ENCODE measurements at regions not wholly inside any gene's neighbourhood (a gene's known extent, or its start where the extent isn't known, plus 50 kb on each side); places are given as distances from the start of the nearest gene placed in this dataset.

DNA sequence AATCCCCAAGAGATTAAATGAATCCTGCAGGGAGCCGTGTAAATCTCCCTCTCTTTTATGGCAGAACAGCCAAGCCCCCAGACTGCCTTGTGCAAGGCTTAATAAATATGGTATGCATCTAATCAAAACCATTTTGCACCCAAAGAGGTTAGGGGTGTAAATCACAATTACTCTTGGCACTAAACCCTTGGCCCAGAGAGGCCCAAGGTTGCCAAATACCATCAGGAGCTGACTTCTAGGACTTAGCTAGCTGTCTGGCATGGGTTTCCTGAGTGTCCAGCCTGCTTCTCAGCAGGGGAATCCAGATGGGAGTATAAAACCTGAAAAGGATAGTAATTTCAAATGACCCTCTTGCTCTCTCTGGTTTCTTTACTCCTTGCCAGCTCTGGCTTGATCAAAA, 610.4 kb downstream of the MED13L start:
- no peaks in the 10 kb centered on the region for H3K27me3 Mint-ChIP-seq

DNA sequence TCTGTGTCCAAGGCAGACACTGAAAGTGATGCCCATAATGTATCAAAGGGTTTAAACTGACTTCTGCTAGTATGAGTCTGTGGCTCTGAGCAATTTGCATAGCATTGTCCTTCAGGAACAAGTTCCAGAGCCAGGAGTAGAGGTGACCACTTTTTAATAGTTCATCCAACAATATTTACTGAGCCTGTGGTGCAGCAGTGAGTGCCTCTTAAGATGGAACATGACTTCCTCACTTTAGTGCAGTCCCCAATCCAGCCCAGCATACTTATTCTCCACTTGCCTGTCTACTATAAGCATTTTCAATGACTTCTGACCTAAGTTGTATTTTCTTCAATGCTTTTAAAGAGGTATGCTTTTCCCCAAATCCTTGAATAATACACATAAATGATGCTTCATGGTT, 611.3 kb downstream of the MED13L start:
- H3K9me3 Mint-ChIP-seq: peaks cover 0 to 5% (median 2%) of the 10 kb centered on the region in 7 donors
- ATAC-seq (ENCODE audit: low read depth in 2 of 2): no peak
- Histone ChIP-seq H3K9me3 (ENCODE audit: control insufficient read depth in 2 of 2, low read length in 2 of 2) (no peaks in the 10 kb centered on the region), H3K27me3 (ENCODE audit: control insufficient read depth, insufficient read depth, low read length) (no peaks in the 10 kb centered on the region), H3K4me3 (ENCODE audit: low read depth, low read length) (no peak overlapping the region), H3K36me3 (ENCODE audit: control insufficient read depth, insufficient read depth, low read length) (no peaks in the 10 kb centered on the region), H3K4me1 (ENCODE audit: control insufficient read depth, insufficient read depth, low read length, poor library complexity, severe bottlenecking) (no peaks in the 10 kb centered on the region), H3K27ac (ENCODE audit: insufficient read depth, low read length, poor library complexity, severe bottlenecking) (no peak overlapping the region)
- no peaks in the 10 kb centered on the region for H3K4me1 Mint-ChIP-seq
- no peaks in the 10 kb centered on the region for H3K27me3 Mint-ChIP-seq
- H3K4me3 Mint-ChIP-seq: no peak overlapping the region
- DNase-seq: no peak
- H3K27ac Mint-ChIP-seq: no peak overlapping the region
- no peaks in the 10 kb centered on the region for H3K36me3 Mint-ChIP-seq

More for the DNA sequence above, 610.4 kb downstream of the MED13L start:
- no peaks in the 10 kb centered on the region for H3K9me3 ChIP-seq (ENCODE audit: control insufficient read depth in 2 of 2, low read length in 2 of 2)
- Mint-ChIP-seq H3K36me3 (no peaks in the 10 kb centered on the region), H3K4me3 (no peak overlapping the region), H3K4me1 (no peaks in the 10 kb centered on the region), H3K27ac (no peak overlapping the region), H3K9me3 (peaks cover 0 to 8% (median 2%) of the 10 kb centered on the region in 7 donors)
- H3K27me3 ChIP-seq (ENCODE audit: control insufficient read depth, insufficient read depth, low read length): no peaks in the 10 kb centered on the region
- no peak overlapping the region for H3K4me3 ChIP-seq (ENCODE audit: low read depth, low read length)
- H3K4me1 ChIP-seq (ENCODE audit: control insufficient read depth, insufficient read depth, low read length, poor library complexity, severe bottlenecking): no peaks in the 10 kb centered on the region
- ATAC-seq (ENCODE audit: low read depth in 2 of 2): no peak
- no peak overlapping the region for H3K27ac ChIP-seq (ENCODE audit: insufficient read depth, low read length, poor library complexity, severe bottlenecking)
- DNase-seq: no peak
- H3K36me3 ChIP-seq (ENCODE audit: control insufficient read depth, insufficient read depth, low read length): no peaks in the 10 kb centered on the region

DNA sequence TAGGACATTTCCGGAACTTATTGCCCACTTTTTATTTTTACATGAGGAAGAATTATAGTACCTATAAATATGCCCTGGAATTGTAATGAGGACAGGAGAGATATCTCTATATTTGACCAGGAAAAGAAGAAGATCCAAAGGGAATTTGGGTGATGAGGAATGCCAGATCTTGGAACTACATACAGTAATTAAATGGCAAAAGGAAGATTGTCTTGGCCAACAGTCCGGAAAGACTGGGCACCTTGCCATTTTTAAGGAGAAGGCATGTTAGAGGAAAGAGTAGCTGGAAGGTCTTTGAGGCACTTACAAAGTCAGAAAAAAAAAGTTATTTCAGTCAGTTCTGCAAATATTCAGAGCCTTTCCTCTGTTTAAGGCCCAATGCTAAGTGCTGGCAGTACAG, 616.4 kb downstream of the MED13L start:
- H3K9me3 Mint-ChIP-seq: peaks cover 0 to 7% (median 2%) of the 10 kb centered on the region in 7 donors
- ATAC-seq (ENCODE audit: low read depth in 2 of 2): no peak
- Histone ChIP-seq H3K4me1 (ENCODE audit: control insufficient read depth, insufficient read depth, low read length, poor library complexity, severe bottlenecking) (no peaks in the 10 kb centered on the region), H3K36me3 (ENCODE audit: control insufficient read depth, insufficient read depth, low read length) (no peaks in the 10 kb centered on the region), H3K27me3 (ENCODE audit: control insufficient read depth, insufficient read depth, low read length) (no peaks in the 10 kb centered on the region), H3K4me3 (ENCODE audit: low read depth, low read length) (no peak overlapping the region), H3K9me3 (ENCODE audit: control insufficient read depth in 2 of 2, low read length in 2 of 2) (no peaks in the 10 kb centered on the region), H3K27ac (ENCODE audit: insufficient read depth, low read length, poor library complexity, severe bottlenecking) (no peak overlapping the region)
- no peaks in the 10 kb centered on the region for H3K4me1 Mint-ChIP-seq
- no peak overlapping the region for H3K27ac Mint-ChIP-seq
- no peak overlapping the region for H3K4me3 Mint-ChIP-seq
- no peak for DNase-seq
- no peaks in the 10 kb centered on the region for H3K27me3 Mint-ChIP-seq
- H3K36me3 Mint-ChIP-seq: no peaks in the 10 kb centered on the region

DNA sequence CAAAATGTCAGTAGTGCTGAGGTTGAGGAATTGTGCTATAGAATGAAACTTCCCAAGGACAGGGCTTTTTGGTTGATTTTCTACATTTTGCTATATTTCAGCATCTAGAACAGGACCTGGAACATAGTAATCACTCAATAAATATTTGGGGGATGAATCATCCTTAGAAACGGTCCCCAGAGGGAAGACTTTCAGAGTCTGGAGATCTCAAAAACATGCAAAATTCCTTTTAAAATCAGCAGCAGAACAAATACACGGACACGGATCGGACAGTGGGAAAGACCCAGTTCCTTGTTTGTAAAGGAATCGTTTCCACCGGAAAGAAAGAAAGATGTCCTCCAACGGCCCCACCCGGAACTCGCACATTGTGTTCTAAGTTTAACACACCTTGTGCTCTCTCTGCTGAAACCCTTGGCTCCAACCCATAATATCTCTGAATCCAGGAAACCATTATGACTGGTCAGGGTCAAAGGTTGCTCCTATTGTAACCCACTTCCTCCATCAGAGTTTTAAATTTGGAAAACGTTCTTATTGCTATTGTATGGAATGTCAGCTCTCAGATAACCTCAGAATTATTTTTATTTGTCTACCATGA, 617.2 kb downstream of the MED13L start:
- no peaks in the 10 kb centered on the region for H3K4me1 Mint-ChIP-seq
- Histone ChIP-seq H3K36me3 (ENCODE audit: control insufficient read depth, insufficient read depth, low read length) (no peaks in the 10 kb centered on the region), H3K27me3 (ENCODE audit: control insufficient read depth, insufficient read depth, low read length) (no peaks in the 10 kb centered on the region), H3K27ac (ENCODE audit: insufficient read depth, low read length, poor library complexity, severe bottlenecking) (no peak overlapping the region), H3K4me1 (ENCODE audit: control insufficient read depth, insufficient read depth, low read length, poor library complexity, severe bottlenecking) (no peaks in the 10 kb centered on the region), H3K4me3 (ENCODE audit: low read depth, low read length) (no peak overlapping the region), H3K9me3 (ENCODE audit: control insufficient read depth in 2 of 2, low read length in 2 of 2) (no peaks in the 10 kb centered on the region)
- no peak for ATAC-seq (ENCODE audit: low read depth in 2 of 2)
- DNase-seq: no peak
- no peaks in the 10 kb centered on the region for H3K27me3 Mint-ChIP-seq
- H3K36me3 Mint-ChIP-seq: no peaks in the 10 kb centered on the region
- no peak overlapping the region for H3K4me3 Mint-ChIP-seq
- H3K9me3 Mint-ChIP-seq: peaks cover 0 to 7% (median 2%) of the 10 kb centered on the region in 7 donors
- H3K27ac Mint-ChIP-seq: no peak overlapping the region

DNA sequence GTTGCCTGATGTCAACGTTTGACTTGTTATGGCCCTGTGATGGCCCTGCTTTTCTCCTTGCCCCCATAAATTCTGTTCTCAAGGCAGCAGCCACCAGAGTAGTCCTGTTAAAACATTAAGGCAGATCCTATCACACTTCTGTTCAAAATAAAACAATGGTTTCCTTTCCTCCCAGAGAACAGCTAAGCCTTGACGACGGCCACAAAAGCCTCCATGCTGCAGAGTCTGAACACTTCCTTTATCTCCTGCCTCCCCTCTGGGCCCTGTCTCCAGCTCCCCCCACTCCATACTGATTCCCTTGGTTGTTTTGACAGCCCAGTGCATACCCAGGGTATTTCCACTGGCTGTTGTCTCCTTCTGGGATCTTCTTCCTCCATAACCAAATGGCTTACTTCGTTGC, 618.1 kb downstream of the MED13L start:
- H3K4me3 ChIP-seq (ENCODE audit: low read depth, low read length): no peak overlapping the region
- Mint-ChIP-seq H3K4me1 (no peaks in the 10 kb centered on the region), H3K36me3 (no peaks in the 10 kb centered on the region), H3K27me3 (no peaks in the 10 kb centered on the region), H3K9me3 (peaks cover 0 to 7% (median 3%) of the 10 kb centered on the region in 7 donors), H3K27ac (no peak overlapping the region), H3K4me3 (no peak overlapping the region)
- no peaks in the 10 kb centered on the region for H3K27me3 ChIP-seq (ENCODE audit: control insufficient read depth, insufficient read depth, low read length)
- H3K4me1 ChIP-seq (ENCODE audit: control insufficient read depth, insufficient read depth, low read length, poor library complexity, severe bottlenecking): no peaks in the 10 kb centered on the region
- H3K36me3 ChIP-seq (ENCODE audit: control insufficient read depth, insufficient read depth, low read length): no peaks in the 10 kb centered on the region
- no peaks in the 10 kb centered on the region for H3K9me3 ChIP-seq (ENCODE audit: control insufficient read depth in 2 of 2, low read length in 2 of 2)
- no peak overlapping the region for H3K27ac ChIP-seq (ENCODE audit: insufficient read depth, low read length, poor library complexity, severe bottlenecking)
- DNase-seq (no peak), ATAC-seq (ENCODE audit: low read depth in 2 of 2) (no peak)

DNA sequence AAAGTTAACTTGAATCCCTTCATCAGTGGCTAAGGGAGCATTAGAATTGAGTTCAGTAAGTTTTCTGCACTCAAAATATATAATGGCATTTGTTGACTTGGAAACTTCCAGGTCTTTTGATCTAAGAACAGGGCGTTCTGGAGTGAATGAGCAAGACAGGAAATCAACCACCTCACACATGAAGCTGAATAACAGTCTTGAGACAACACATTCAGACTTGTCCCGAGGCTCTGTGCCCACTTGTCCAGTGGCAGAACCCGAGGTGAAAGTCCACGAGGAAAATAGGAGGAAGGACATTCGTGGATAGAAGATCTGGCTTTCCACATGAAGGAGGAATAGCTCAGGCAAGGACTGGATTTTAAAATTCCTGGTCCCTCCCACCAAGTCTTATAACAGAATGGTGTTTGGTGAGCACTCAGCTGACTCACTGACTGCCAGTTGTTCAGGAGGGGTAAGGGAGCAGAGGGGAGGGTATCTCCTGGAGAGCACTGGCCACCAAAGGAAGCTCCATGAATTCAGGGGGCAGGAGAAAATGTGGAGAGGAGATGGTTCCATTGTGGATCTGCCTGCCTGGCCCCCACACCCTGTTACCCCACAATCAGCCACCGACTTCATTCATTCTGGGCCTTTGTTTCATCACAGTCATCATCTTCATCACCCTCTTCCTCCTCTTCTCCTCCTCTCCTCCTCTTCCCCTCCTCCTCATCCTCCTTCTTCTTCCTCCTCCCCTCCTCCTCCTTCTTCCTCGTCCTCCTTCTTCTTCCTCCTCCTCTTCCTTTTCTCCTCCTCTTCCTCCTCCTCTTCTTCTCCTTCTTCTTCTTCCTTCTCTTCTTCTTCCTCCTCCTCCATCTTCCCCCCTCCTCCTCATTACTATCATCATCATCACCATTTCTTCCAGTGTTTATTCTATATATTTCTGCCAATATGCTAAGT, 620.1 kb downstream of the MED13L start:
- peaks cover 0 to 5% (median 3%) of the 10 kb centered on the region in 7 donors for H3K9me3 Mint-ChIP-seq

DNA sequence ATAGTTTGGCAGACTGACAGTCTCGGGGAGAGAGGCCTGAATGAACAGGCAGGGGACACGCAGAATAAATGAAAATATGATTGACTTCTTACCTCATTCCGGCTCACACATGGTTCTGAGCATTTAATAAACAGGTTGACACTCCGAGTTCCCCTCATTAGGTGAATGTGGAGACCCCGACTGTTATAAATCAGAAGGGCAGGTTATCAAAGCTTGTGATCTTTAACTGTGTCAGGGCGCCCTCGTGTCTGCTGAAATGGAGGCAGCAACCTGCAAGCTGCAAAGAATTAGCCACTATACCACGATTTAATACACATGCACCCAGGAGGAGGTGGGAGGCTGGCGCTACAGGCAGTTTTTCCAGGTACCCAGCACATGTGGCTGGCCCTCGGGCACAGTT, 627.5 kb downstream of the MED13L start:
- H3K4me1 Mint-ChIP-seq: no peaks in the 10 kb centered on the region

More for the DNA sequence above, 620.1 kb downstream of the MED13L start:
- Histone ChIP-seq H3K27ac (ENCODE audit: insufficient read depth, low read length, poor library complexity, severe bottlenecking) (no peak overlapping the region), H3K4me1 (ENCODE audit: control insufficient read depth, insufficient read depth, low read length, poor library complexity, severe bottlenecking) (no peaks in the 10 kb centered on the region), H3K9me3 (ENCODE audit: control insufficient read depth in 2 of 2, low read length in 2 of 2) (no peaks in the 10 kb centered on the region), H3K4me3 (ENCODE audit: low read depth, low read length) (no peak overlapping the region), H3K36me3 (ENCODE audit: control insufficient read depth, insufficient read depth, low read length) (no peaks in the 10 kb centered on the region), H3K27me3 (ENCODE audit: control insufficient read depth, insufficient read depth, low read length) (no peaks in the 10 kb centered on the region)
- Mint-ChIP-seq H3K36me3 (no peaks in the 10 kb centered on the region), H3K4me1 (no peaks in the 10 kb centered on the region), H3K4me3 (no peak overlapping the region), H3K27ac (no peak overlapping the region), H3K27me3 (no peaks in the 10 kb centered on the region)
- DNase-seq (no peak), ATAC-seq (ENCODE audit: low read depth in 2 of 2) (no peak)

More for the DNA sequence above, 627.5 kb downstream of the MED13L start:
- Histone ChIP-seq H3K27me3 (ENCODE audit: control insufficient read depth, insufficient read depth, low read length) (no peaks in the 10 kb centered on the region), H3K27ac (ENCODE audit: insufficient read depth, low read length, poor library complexity, severe bottlenecking) (no peak overlapping the region), H3K4me1 (ENCODE audit: control insufficient read depth, insufficient read depth, low read length, poor library complexity, severe bottlenecking) (no peaks in the 10 kb centered on the region), H3K4me3 (ENCODE audit: low read depth, low read length) (no peak overlapping the region), H3K36me3 (ENCODE audit: control insufficient read depth, insufficient read depth, low read length) (no peaks in the 10 kb centered on the region), H3K9me3 (ENCODE audit: control insufficient read depth in 2 of 2, low read length in 2 of 2) (no peaks in the 10 kb centered on the region)
- H3K27ac Mint-ChIP-seq: no peak overlapping the region
- H3K9me3 Mint-ChIP-seq: peaks cover 4 to 10% (median 5%) of the 10 kb centered on the region in 7 donors
- no peaks in the 10 kb centered on the region for H3K36me3 Mint-ChIP-seq
- no peak overlapping the region for H3K4me3 Mint-ChIP-seq
- no peak for DNase-seq
- ATAC-seq (ENCODE audit: low read depth in 2 of 2): no peak
- H3K27me3 Mint-ChIP-seq: no peaks in the 10 kb centered on the region
